ENCODE measurements at regions not wholly inside any gene's neighbourhood (a gene's known extent, or its start where the extent isn't known, plus 50 kb on each side); places are given as distances from the start of the nearest gene placed in this dataset.

DNA sequence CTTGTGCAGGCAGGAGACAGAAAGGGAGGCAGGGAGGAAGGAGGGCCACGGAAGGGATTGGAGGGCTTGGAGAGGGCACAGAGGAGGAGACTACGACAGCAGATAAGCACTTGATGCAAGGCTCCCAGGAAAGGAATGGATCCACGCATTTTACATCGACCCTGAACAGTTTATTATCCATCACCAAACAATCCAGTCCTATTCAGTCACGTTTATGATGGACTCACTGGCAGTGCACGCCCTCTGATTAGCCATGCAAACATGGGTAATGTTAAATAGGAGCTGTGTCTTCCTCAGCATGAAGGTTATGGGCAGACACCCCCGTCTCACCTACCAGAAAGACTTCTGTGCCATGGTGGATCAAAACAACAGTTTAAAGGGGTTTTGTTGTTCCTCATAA is 80.2 kb upstream of the SNRK start:
- no peak for TF ChIP-seq POLR2A (IDR thresholded peaks at IDR 0.05)
- TF ChIP-seq, protein P1, sequence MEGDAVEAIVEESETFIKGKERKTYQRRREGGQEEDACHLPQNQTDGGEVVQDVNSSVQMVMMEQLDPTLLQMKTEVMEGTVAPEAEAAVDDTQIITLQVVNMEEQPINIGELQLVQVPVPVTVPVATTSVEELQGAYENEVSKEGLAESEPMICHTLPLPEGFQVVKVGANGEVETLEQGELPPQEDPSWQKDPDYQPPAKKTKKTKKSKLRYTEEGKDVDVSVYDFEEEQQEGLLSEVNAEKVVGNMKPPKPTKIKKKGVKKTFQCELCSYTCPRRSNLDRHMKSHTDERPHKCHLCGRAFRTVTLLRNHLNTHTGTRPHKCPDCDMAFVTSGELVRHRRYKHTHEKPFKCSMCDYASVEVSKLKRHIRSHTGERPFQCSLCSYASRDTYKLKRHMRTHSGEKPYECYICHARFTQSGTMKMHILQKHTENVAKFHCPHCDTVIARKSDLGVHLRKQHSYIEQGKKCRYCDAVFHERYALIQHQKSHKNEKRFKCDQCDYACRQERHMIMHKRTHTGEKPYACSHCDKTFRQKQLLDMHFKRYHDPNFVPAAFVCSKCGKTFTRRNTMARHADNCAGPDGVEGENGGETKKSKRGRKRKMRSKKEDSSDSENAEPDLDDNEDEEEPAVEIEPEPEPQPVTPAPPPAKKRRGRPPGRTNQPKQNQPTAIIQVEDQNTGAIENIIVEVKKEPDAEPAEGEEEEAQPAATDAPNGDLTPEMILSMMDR (IDR thresholded peaks at IDR 0.05): no peak

Measured in breast epithelium (tissue), 3 donors.